ENCODE measurements at regions not wholly inside any gene's neighbourhood (a gene's known extent, or its start where the extent isn't known, plus 50 kb on each side); places are given as distances from the start of the nearest gene placed in this dataset.

DNA sequence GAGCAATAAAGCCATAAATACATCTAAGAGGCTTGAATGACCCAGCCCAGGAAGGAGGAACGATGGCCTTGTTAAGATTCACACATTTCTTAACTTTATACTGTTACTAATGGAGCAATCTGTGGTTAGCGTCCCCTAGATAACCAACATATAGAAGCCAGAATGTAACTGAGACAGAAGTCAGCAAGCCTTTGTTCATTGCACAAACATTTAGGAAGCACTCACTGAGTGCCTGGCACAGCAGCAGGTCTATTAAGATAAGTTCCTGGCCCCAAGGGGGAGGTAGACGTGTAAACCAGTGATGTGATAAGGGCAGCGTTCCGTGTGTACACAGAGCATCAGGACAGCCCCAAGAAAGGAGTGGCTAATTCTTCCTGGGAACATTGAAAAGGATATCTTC lies 63.6 kb upstream of the ATL2 start:
- Histone ChIP-seq H3K9me3 (replicated peaks in 1 of 2; ENCODE audit: control insufficient read depth in 2 of 2, insufficient read depth in 1 of 2, low read depth in 1 of 2, low read length in 2 of 2) (no peaks in the 10 kb centered on the region), H3K79me1 (ENCODE audit: low read depth, low read length) (no peaks in the 10 kb centered on the region), H4K8ac (ENCODE audit: low read depth, low read length) (no peak overlapping the region), H3K36me3 (replicated peaks in 1 of 2; ENCODE audit: control insufficient read depth in 2 of 2, insufficient read depth in 2 of 2, low read length in 2 of 2) (no peaks in the 10 kb centered on the region), H3K23ac (ENCODE audit: low read depth, low read length, poor library complexity) (no peak overlapping the region), H3K4me1 (ENCODE audit: control insufficient read depth in 2 of 2, insufficient read depth in 1 of 2, low read depth in 1 of 2, low read length in 2 of 2) (peaks cover 0 to 8% of the 10 kb centered on the region in 2 donors), H2BK120ac (ENCODE audit: low read depth, low read length) (no peak overlapping the region), H3K14ac (ENCODE audit: low read length) (no peak overlapping the region), H3K27me3 (ENCODE audit: control insufficient read depth in 3 of 3, insufficient read depth in 3 of 3, low read depth in 1 of 3, low read length in 3 of 3) (peaks cover 0 to 29% (median 0%) of the 10 kb centered on the region in 3 experiments), H2AFZ (ENCODE audit: low read length) (no peak overlapping the region), H3K4me3 (ENCODE audit: low read length in 2 of 2) (no peak overlapping the region), H2BK5ac (ENCODE audit: low read length) (no peak overlapping the region), H2AK5ac (ENCODE audit: low read depth, low read length) (no peak overlapping the region), H2BK15ac (ENCODE audit: low read length) (no peak overlapping the region), H3K27ac (replicated peaks; ENCODE audit: low read length) (no peak overlapping the region), H3K18ac (ENCODE audit: low read length) (no peak overlapping the region), H3K4ac (ENCODE audit: low read length) (no peak overlapping the region), H2BK12ac (ENCODE audit: low read length) (no peak overlapping the region), H3K9ac (ENCODE audit: low read depth, low read length, poor library complexity) (no peak overlapping the region), H4K91ac (ENCODE audit: low read depth, low read length, poor library complexity) (no peak overlapping the region), H3K4me2 (ENCODE audit: insufficient read depth, low read length, poor library complexity, severe bottlenecking) (no peak overlapping the region)
- no CpG with 5 or more reads among the region's 5 CpGs for WGBS, 2 donors (ENCODE audit: extremely low coverage in 2 of 2, insufficient read length in 2 of 2, insufficient replicate concordance in 1 of 2)
- DNase-seq (ENCODE audit: low spot score): no peak

- Histone ChIP-seq H3K23ac (ENCODE audit: low read depth, low read length, poor library complexity) (no peak overlapping the region), H3K4ac (ENCODE audit: low read length) (no peak overlapping the region), H3K27ac (replicated peaks; ENCODE audit: low read length) (no peak overlapping the region), H2BK12ac (ENCODE audit: low read length) (no peak overlapping the region), H2AK5ac (ENCODE audit: low read depth, low read length) (no peak overlapping the region), H2BK15ac (ENCODE audit: low read length) (no peak overlapping the region), H2AFZ (ENCODE audit: low read length) (no peak overlapping the region), H2BK5ac (ENCODE audit: low read length) (no peak overlapping the region), H4K91ac (ENCODE audit: low read depth, low read length, poor library complexity) (no peak overlapping the region), H3K27me3 (ENCODE audit: control insufficient read depth in 3 of 3, insufficient read depth in 3 of 3, low read depth in 1 of 3, low read length in 3 of 3) (peaks cover 0 to 28% (median 0%) of the 10 kb centered on the region in 3 experiments), H3K4me1 (ENCODE audit: control insufficient read depth in 2 of 2, insufficient read depth in 1 of 2, low read depth in 1 of 2, low read length in 2 of 2) (peaks cover 0 to 8% of the 10 kb centered on the region in 2 donors), H3K36me3 (replicated peaks in 1 of 2; ENCODE audit: control insufficient read depth in 2 of 2, insufficient read depth in 2 of 2, low read length in 2 of 2) (no peaks in the 10 kb centered on the region), H2BK120ac (ENCODE audit: low read depth, low read length) (no peak overlapping the region), H3K9me3 (replicated peaks in 1 of 2; ENCODE audit: control insufficient read depth in 2 of 2, insufficient read depth in 1 of 2, low read depth in 1 of 2, low read length in 2 of 2) (no peaks in the 10 kb centered on the region), H4K8ac (ENCODE audit: low read depth, low read length) (no peak overlapping the region), H3K4me2 (ENCODE audit: insufficient read depth, low read length, poor library complexity, severe bottlenecking) (no peak overlapping the region), H3K79me1 (ENCODE audit: low read depth, low read length) (no peaks in the 10 kb centered on the region), H3K9ac (ENCODE audit: low read depth, low read length, poor library complexity) (no peak overlapping the region), H3K4me3 (ENCODE audit: low read length in 2 of 2) (no peak overlapping the region), H3K18ac (ENCODE audit: low read length) (no peak overlapping the region), H3K14ac (ENCODE audit: low read length) (no peak overlapping the region)
- no CpG with 5 or more reads among the region's 3 CpGs for WGBS, 2 donors (ENCODE audit: extremely low coverage in 2 of 2, insufficient read length in 2 of 2, insufficient replicate concordance in 1 of 2)
- no peak for DNase-seq (ENCODE audit: low spot score)
Measured at GRCh38 chr2:38439863-38440262, 62.8 kb upstream of the ATL2 start.

GRCh38 chr2:38438883-38439612 lies 62.0 kb upstream of the ATL2 start:
- H4K8ac ChIP-seq (ENCODE audit: low read depth, low read length): no peak overlapping the region
- no peak overlapping the region for H3K4ac ChIP-seq (ENCODE audit: low read length)
- H3K27me3 ChIP-seq (ENCODE audit: control insufficient read depth in 3 of 3, insufficient read depth in 3 of 3, low read depth in 1 of 3, low read length in 3 of 3): peaks cover 0 to 25% (median 0%) of the 10 kb centered on the region in 3 experiments
- no peak overlapping the region for H4K91ac ChIP-seq (ENCODE audit: low read depth, low read length, poor library complexity)
- no peak overlapping the region for H3K27ac ChIP-seq (replicated peaks; ENCODE audit: low read length)
- H2BK12ac ChIP-seq (ENCODE audit: low read length): no peak overlapping the region
- no peak overlapping the region for H2AFZ ChIP-seq (ENCODE audit: low read length)
- H3K9ac ChIP-seq (ENCODE audit: low read depth, low read length, poor library complexity): no peak overlapping the region
- no peak overlapping the region for H2BK120ac ChIP-seq (ENCODE audit: low read depth, low read length)
- H3K18ac ChIP-seq (ENCODE audit: low read length): no peak overlapping the region
- H2AK5ac ChIP-seq (ENCODE audit: low read depth, low read length): no peak overlapping the region
- H2BK5ac ChIP-seq (ENCODE audit: low read length): no peak overlapping the region
- peaks cover 0 to 3% of the 10 kb centered on the region in 2 donors for H3K4me1 ChIP-seq (ENCODE audit: control insufficient read depth in 2 of 2, insufficient read depth in 1 of 2, low read depth in 1 of 2, low read length in 2 of 2)
- no peak overlapping the region for H3K23ac ChIP-seq (ENCODE audit: low read depth, low read length, poor library complexity)
- no peak for DNase-seq (ENCODE audit: low spot score)
- H3K9me3 ChIP-seq (replicated peaks in 1 of 2; ENCODE audit: control insufficient read depth in 2 of 2, insufficient read depth in 1 of 2, low read depth in 1 of 2, low read length in 2 of 2): no peaks in the 10 kb centered on the region
- H3K4me3 ChIP-seq (ENCODE audit: low read length in 2 of 2): no peak overlapping the region
- H3K36me3 ChIP-seq (replicated peaks in 1 of 2; ENCODE audit: control insufficient read depth in 2 of 2, insufficient read depth in 2 of 2, low read length in 2 of 2): no peaks in the 10 kb centered on the region
- no peak overlapping the region for H3K14ac ChIP-seq (ENCODE audit: low read length)
- no CpG with 5 or more reads among the region's 2 CpGs for WGBS, 2 donors (ENCODE audit: extremely low coverage in 2 of 2, insufficient read length in 2 of 2, insufficient replicate concordance in 1 of 2)
- H3K79me1 ChIP-seq (ENCODE audit: low read depth, low read length): no peaks in the 10 kb centered on the region
- H3K4me2 ChIP-seq (ENCODE audit: insufficient read depth, low read length, poor library complexity, severe bottlenecking): no peak overlapping the region
- H2BK15ac ChIP-seq (ENCODE audit: low read length): no peak overlapping the region

GRCh38 chr2:38438133-38438882 lies 61.2 kb upstream of the ATL2 start:
- Histone ChIP-seq H2BK15ac (ENCODE audit: low read length) (no peak overlapping the region), H3K14ac (ENCODE audit: low read length) (no peak overlapping the region), H2AFZ (ENCODE audit: low read length) (no peak overlapping the region), H4K8ac (ENCODE audit: low read depth, low read length) (no peak overlapping the region), H3K27ac (replicated peaks; ENCODE audit: low read length) (no peak overlapping the region), H3K79me1 (ENCODE audit: low read depth, low read length) (no peaks in the 10 kb centered on the region), H3K27me3 (ENCODE audit: control insufficient read depth in 3 of 3, insufficient read depth in 3 of 3, low read depth in 1 of 3, low read length in 3 of 3) (peaks cover 0 to 25% (median 0%) of the 10 kb centered on the region in 3 experiments), H3K4ac (ENCODE audit: low read length) (no peak overlapping the region), H4K91ac (ENCODE audit: low read depth, low read length, poor library complexity) (no peak overlapping the region), H3K36me3 (replicated peaks in 1 of 2; ENCODE audit: control insufficient read depth in 2 of 2, insufficient read depth in 2 of 2, low read length in 2 of 2) (no peaks in the 10 kb centered on the region), H3K23ac (ENCODE audit: low read depth, low read length, poor library complexity) (no peak overlapping the region), H3K9me3 (replicated peaks in 1 of 2; ENCODE audit: control insufficient read depth in 2 of 2, insufficient read depth in 1 of 2, low read depth in 1 of 2, low read length in 2 of 2) (no peaks in the 10 kb centered on the region), H3K9ac (ENCODE audit: low read depth, low read length, poor library complexity) (no peak overlapping the region), H3K4me2 (ENCODE audit: insufficient read depth, low read length, poor library complexity, severe bottlenecking) (no peak overlapping the region), H2AK5ac (ENCODE audit: low read depth, low read length) (no peak overlapping the region), H3K4me3 (ENCODE audit: low read length in 2 of 2) (no peak overlapping the region), H3K18ac (ENCODE audit: low read length) (no peak overlapping the region), H2BK5ac (ENCODE audit: low read length) (no peak overlapping the region), H2BK120ac (ENCODE audit: low read depth, low read length) (no peak overlapping the region), H3K4me1 (ENCODE audit: control insufficient read depth in 2 of 2, insufficient read depth in 1 of 2, low read depth in 1 of 2, low read length in 2 of 2) (peaks cover 0 to 1% of the 10 kb centered on the region in 2 donors), H2BK12ac (ENCODE audit: low read length) (no peak overlapping the region)
- no CpG with 5 or more reads among the region's 2 CpGs for WGBS, 2 donors (ENCODE audit: extremely low coverage in 2 of 2, insufficient read length in 2 of 2, insufficient replicate concordance in 1 of 2)
- no peak for DNase-seq (ENCODE audit: low spot score)
